ENCODE measurements at regions not wholly inside any gene's neighbourhood (a gene's known extent, or its start where the extent isn't known, plus 50 kb on each side); places are given as distances from the start of the nearest gene placed in this dataset.

DNA sequence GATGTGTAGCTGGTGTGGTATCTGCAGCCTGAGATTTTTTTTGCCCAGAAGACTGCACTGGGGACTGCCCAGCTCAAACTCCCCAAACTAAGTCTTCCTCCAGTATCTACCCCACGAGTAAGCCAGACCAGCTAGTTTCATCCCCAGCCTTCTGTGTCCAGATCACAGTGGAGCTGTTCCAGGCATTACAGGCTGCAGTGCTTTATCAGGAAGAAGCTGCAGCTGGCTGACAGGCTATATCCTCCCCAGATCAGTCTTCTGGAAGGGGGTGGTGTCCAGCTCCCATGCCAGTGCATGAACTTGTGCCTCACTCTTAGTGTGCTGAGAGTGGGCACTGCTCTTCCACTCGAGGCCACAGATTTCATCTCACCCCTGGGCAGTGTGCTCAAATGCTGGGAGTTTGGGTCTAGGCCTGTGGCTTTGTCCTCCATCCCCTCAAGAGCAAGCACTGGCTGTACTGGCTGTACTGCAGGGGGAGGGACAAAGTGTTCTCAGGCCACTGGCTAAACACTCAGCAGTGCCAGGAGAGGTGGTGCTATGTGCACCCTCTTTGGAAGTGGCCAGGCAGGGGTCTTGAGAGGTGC, 679.1 kb upstream of the COBL start:
- TF ChIP-seq CTCF (IDR thresholded peaks at IDR 0.05) (no peak), POLR2A (IDR thresholded peaks at IDR 0.05) (no peak), POLR2AphosphoS5 (IDR thresholded peaks at IDR 0.05) (no peak)

Data from breast epithelium (tissue), 3 donors.